HEK293T (cell line): ENCODE measurements at regions not wholly inside any gene's neighbourhood (a gene's known extent, or its start where the extent isn't known, plus 50 kb on each side); places are given as distances from the start of the nearest gene placed in this dataset.

Source experiments
- ARNT ChIP-seq: fragments of 450-650 bp; IDR thresholded peaks from 2 replicates; pipeline ENCODE4 v1.6.1; 2017; ENCODE audit warnings: mild to moderate bottlenecking
- ELF4 ChIP-seq: fragments of 450-650 bp; IDR thresholded peaks from 2 replicates; pipeline ENCODE4 v1.6.1; 2017; ENCODE audit warnings: antibody characterized with exemption
- FOXK2 ChIP-seq: fragments of 450-650 bp; IDR thresholded peaks from 2 replicates; pipeline ENCODE4 v1.6.1; 2016; ENCODE audit warnings: mild to moderate bottlenecking
- FOXM1 ChIP-seq: fragments of 450-650 bp; IDR thresholded peaks from 2 replicates; pipeline ENCODE4 v1.6.1; 2017; ENCODE audit warnings: mild to moderate bottlenecking, borderline replicate concordance
- PKNOX1 ChIP-seq: fragments of 450-650 bp; IDR thresholded peaks from 2 replicates; pipeline ENCODE4 v1.6.1; 2016
- SUZ12 ChIP-seq: fragments of 450-650 bp; IDR thresholded peaks from 2 replicates; pipeline ENCODE4 v1.6.1; 2016; ENCODE audit warnings: mild to moderate bottlenecking
- ZNF384 ChIP-seq: fragments of 450-650 bp; IDR thresholded peaks from 2 replicates; pipeline ENCODE4 v1.6.1; 2016

GRCh38 chr5:91477408-91477807 lies 94.3 kb upstream of the ARRDC3 start:
- TF ChIP-seq ARNT: no peak
- TF ChIP-seq FOXK2: no peak
- no peak for TF ChIP-seq FOXM1
- no peak for TF ChIP-seq PKNOX1
- TF ChIP-seq ELF4: no peak
- no peak for TF ChIP-seq ZNF384
- TF ChIP-seq SUZ12: no peak
